ENCODE measurements at regions not wholly inside any gene's neighbourhood (a gene's known extent, or its start where the extent isn't known, plus 50 kb on each side); places are given as distances from the start of the nearest gene placed in this dataset.

GRCh38 chr10:89829262-89829886 lies 128.0 kb downstream of the KIF20B start:
- DNase-seq (ENCODE audit: low read depth): no peak

- DNase-seq (ENCODE audit: low read depth): no peak
These were observed 128.5 kb downstream of the KIF20B start for GRCh38 chr10:89829887-89830269.

- no peak for DNase-seq (ENCODE audit: low read depth)
These were observed 129.2 kb downstream of the KIF20B start for GRCh38 chr10:89830624-89831023.

GRCh38 chr10:89836840-89837164 lies 135.4 kb downstream of the KIF20B start:
- DNase-seq (ENCODE audit: low read depth): no peak

GRCh38 chr10:89837165-89838043 lies 136.0 kb downstream of the KIF20B start:
- no peak for DNase-seq (ENCODE audit: low read depth)

- no peak for DNase-seq (ENCODE audit: low read depth)
These were observed 136.7 kb downstream of the KIF20B start for GRCh38 chr10:89838044-89838615.

- peak; percentile 83 for DNase-seq (ENCODE audit: low read depth)
These were observed 144.3 kb downstream of the KIF20B start for GRCh38 chr10:89845541-89846280.

GRCh38 chr10:89846281-89846630 lies 144.9 kb downstream of the KIF20B start:
- DNase-seq (ENCODE audit: low read depth): no peak

- peak; percentile 78 for DNase-seq (ENCODE audit: low read depth)
These were observed 145.4 kb downstream of the KIF20B start for GRCh38 chr10:89846786-89847185.

- DNase-seq (ENCODE audit: low read depth): no peak
These were observed 151.5 kb downstream of the KIF20B start for GRCh38 chr10:89852872-89853271.

- DNase-seq (ENCODE audit: low read depth): no peak
These were observed 152.4 kb downstream of the KIF20B start for GRCh38 chr10:89853781-89854191.

GRCh38 chr10:89857431-89858042 lies 156.1 kb downstream of the KIF20B start:
- DNase-seq (ENCODE audit: low read depth): no peak

- DNase-seq (ENCODE audit: low read depth): no peak
These were observed 159.8 kb downstream of the KIF20B start for GRCh38 chr10:89861199-89861573.

- peak; percentile 92 for DNase-seq (ENCODE audit: low read depth)
These were observed 160.4 kb downstream of the KIF20B start for GRCh38 chr10:89861584-89862301.

GRCh38 chr10:89867964-89868363 lies 166.6 kb downstream of the KIF20B start:
- peak; percentile 76 for DNase-seq (ENCODE audit: low read depth)

GRCh38 chr10:89869180-89869579 lies 167.8 kb downstream of the KIF20B start:
- DNase-seq (ENCODE audit: low read depth): peak; percentile 71

- DNase-seq (ENCODE audit: low read depth): no peak
These were observed 168.3 kb downstream of the KIF20B start for GRCh38 chr10:89869592-89870156.

- no peak for DNase-seq (ENCODE audit: low read depth)
These were observed 169.5 kb downstream of the KIF20B start for GRCh38 chr10:89870936-89871335.

- DNase-seq (ENCODE audit: low read depth): no peak
These were observed 171.7 kb downstream of the KIF20B start for GRCh38 chr10:89873055-89873454.

- peak; percentile 42 for DNase-seq (ENCODE audit: low read depth)
These were observed 174.2 kb downstream of the KIF20B start for GRCh38 chr10:89875557-89875956.

- DNase-seq (ENCODE audit: low read depth): peak; percentile 84
These were observed 177.7 kb downstream of the KIF20B start for GRCh38 chr10:89879121-89879520.
